Bronchial epithelial cell (primary cell): ENCODE measurements at regions not wholly inside any gene's neighbourhood (a gene's known extent, or its start where the extent isn't known, plus 50 kb on each side); places are given as distances from the start of the nearest gene placed in this dataset.

Source experiments
- DNase-seq: peaks from one replicate; pipeline ENCODE4 v3.0.0-alpha.2; 2010; ENCODE audit warnings: low read depth
- FAIRE-seq: peaks from 2 replicates; lab custom pipeline; 2011; peaks lifted over from hg19 to GRCh38; lab: Jason Lieb, UNC
- H3K27me3 ChIP-seq: 2 replicates; pipeline ENCODE4 v1.5.1; 2011; ENCODE audit warnings: low read length; ENCODE audit not compliant: control insufficient read depth, insufficient read depth
- H3K36me3 ChIP-seq: 2 replicates; pipeline ENCODE4 v1.5.1; 2011; ENCODE audit warnings: low read length; ENCODE audit not compliant: control insufficient read depth, insufficient read depth
- H3K4me3 ChIP-seq: 2 replicates; pipeline ENCODE4 v1.5.1; 2011; ENCODE audit warnings: mild to moderate bottlenecking, low read depth, low read length, control low read depth
- TF ChIP-seq, protein P1 (sequence below): IDR thresholded peaks from 2 replicates; pipeline ENCODE4 v1.5.1; 2011; ENCODE audit warnings: mild to moderate bottlenecking, moderate library complexity, low read length, control low read depth, inconsistent platforms; ENCODE audit not compliant: insufficient read depth, severe bottlenecking

GRCh38 chr6:50217841-50218240 is 168.1 kb upstream of the DEFB112 start:
- no peak for FAIRE-seq
- no peak for DNase-seq
- TF ChIP-seq, protein P1, sequence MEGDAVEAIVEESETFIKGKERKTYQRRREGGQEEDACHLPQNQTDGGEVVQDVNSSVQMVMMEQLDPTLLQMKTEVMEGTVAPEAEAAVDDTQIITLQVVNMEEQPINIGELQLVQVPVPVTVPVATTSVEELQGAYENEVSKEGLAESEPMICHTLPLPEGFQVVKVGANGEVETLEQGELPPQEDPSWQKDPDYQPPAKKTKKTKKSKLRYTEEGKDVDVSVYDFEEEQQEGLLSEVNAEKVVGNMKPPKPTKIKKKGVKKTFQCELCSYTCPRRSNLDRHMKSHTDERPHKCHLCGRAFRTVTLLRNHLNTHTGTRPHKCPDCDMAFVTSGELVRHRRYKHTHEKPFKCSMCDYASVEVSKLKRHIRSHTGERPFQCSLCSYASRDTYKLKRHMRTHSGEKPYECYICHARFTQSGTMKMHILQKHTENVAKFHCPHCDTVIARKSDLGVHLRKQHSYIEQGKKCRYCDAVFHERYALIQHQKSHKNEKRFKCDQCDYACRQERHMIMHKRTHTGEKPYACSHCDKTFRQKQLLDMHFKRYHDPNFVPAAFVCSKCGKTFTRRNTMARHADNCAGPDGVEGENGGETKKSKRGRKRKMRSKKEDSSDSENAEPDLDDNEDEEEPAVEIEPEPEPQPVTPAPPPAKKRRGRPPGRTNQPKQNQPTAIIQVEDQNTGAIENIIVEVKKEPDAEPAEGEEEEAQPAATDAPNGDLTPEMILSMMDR = no peak
- no peaks in the 10 kb centered on the region for H3K27me3 ChIP-seq
- no peaks in the 10 kb centered on the region for H3K36me3 ChIP-seq
- H3K4me3 ChIP-seq = no peak overlapping the region

GRCh38 chr6:50236164-50236563 is 186.4 kb upstream of the DEFB112 start:
- H3K27me3 ChIP-seq = no peaks in the 10 kb centered on the region
- H3K4me3 ChIP-seq = no peak overlapping the region
- DNase-seq (peak; percentile 21), FAIRE-seq (no peak)
- no peaks in the 10 kb centered on the region for H3K36me3 ChIP-seq
- TF ChIP-seq, protein P1 = no peak

- TF ChIP-seq, protein P1 = no peak
- Histone ChIP-seq H3K27me3 (no peaks in the 10 kb centered on the region), H3K4me3 (no peak overlapping the region), H3K36me3 (no peaks in the 10 kb centered on the region)
- DNase-seq (no peak), FAIRE-seq (no peak)
These were observed 190.1 kb upstream of the DEFB112 start for GRCh38 chr6:50239853-50240252.

DNA sequence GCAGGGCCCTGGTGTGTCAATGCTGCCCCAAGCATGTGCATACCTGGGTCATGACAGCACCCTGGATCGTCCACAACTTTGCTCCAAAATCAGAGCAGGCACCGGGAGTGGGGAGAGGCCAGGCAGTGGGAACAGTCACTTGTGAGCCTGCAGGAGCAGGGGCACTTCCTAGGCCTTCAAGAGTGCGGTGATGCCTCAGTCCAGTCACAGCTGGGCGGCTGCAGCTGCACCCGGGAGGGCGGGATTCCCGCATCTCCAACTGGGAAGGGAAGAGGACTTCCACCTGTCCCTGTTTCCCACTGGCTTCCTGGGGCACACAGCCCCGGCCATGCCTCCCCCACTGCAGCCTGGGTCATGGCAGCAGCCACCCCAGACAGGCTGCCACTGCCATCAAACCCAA is 191.3 kb upstream of the DEFB112 start:
- Histone ChIP-seq H3K27me3 (no peaks in the 10 kb centered on the region), H3K36me3 (no peaks in the 10 kb centered on the region), H3K4me3 (no peak overlapping the region)
- DNase-seq (no peak), FAIRE-seq (no peak)
- TF ChIP-seq, protein P1 = no peak

DNA sequence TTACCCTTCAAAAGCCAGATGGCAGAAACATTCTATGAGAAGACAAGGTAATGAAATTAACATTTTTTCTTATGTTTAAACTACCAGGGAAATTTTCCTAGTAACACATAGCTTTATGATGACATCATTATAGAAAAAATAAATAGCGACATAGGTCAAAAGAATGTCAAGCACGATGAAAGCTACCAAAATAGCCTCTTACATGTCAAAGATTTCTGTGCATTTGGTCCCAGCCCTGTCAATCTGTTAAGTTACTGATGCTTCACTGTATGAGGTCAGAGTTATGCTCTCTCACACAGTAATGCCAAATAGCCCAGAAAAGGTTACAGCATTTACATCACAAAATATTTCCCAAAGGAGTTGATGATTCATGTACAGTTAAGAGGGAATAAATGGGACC is 199.8 kb upstream of the DEFB112 start:
- Histone ChIP-seq H3K27me3 (no peaks in the 10 kb centered on the region), H3K36me3 (no peaks in the 10 kb centered on the region), H3K4me3 (no peak overlapping the region)
- TF ChIP-seq, protein P1 = no peak
- no peak for FAIRE-seq
- peak; percentile 5 for DNase-seq

- TF ChIP-seq, protein P1 = no peak
- no peak for DNase-seq
- Histone ChIP-seq H3K36me3 (no peaks in the 10 kb centered on the region), H3K27me3 (no peaks in the 10 kb centered on the region), H3K4me3 (no peak overlapping the region)
- no peak for FAIRE-seq
These were observed 207.6 kb upstream of the DEFB112 start for GRCh38 chr6:50257322-50257721.
